OCI-LY3 (cell line): ENCODE measurements at regions not wholly inside any gene's neighbourhood (a gene's known extent, or its start where the extent isn't known, plus 50 kb on each side); places are given as distances from the start of the nearest gene placed in this dataset.

Experiments used
- H2AFZ ChIP-seq: fragments of 200-600, 300-600 bp; shearing (Covaris generic); 2 replicates; pipeline ENCODE4 v1.6.0; 2014; ENCODE audit warnings: antibody characterized with exemption, low read depth, low read length
- H3K27ac ChIP-seq: fragments of 200-600, 300-600 bp; sonication (generic); 2 replicates; pipeline ENCODE4 v1.5.1; 2014; ENCODE audit warnings: mild to moderate bottlenecking, low read length, moderate library complexity, mixed read lengths
- H3K27me3 ChIP-seq: fragments of 200-600, 300-600 bp; sonication (generic); 2 replicates; pipeline ENCODE4 v1.6.1; 2014; ENCODE audit warnings: low read depth, low read length, mixed read lengths
- H3K36me3 ChIP-seq: fragments of 200-600, 300-600 bp; sonication (generic); replicated peaks from 2 replicates; pipeline ENCODE3; 2014; ENCODE audit warnings: low read depth, low read length, mixed read lengths
- H3K4me1 ChIP-seq: fragments of 300-600, 200-600 bp; sonication (generic); 2 replicates; pipeline ENCODE4 v1.6.1; 2014; ENCODE audit warnings: low read length, mixed read lengths
- H3K4me2 ChIP-seq: fragments of 200-600, 300-600 bp; sonication (generic); 2 replicates; pipeline ENCODE4 v1.6.1; 2014; ENCODE audit warnings: low read length, mixed read lengths
- H3K4me3 ChIP-seq: fragments of 300-600, 200-600 bp; sonication (generic); 2 replicates; pipeline ENCODE4 v1.5.1; 2014; ENCODE audit warnings: antibody characterized with exemption, mild to moderate bottlenecking, low read length, moderate library complexity
- H3K79me2 ChIP-seq: fragments of 300-600, 200-600 bp; shearing (Covaris generic); 2 replicates; pipeline ENCODE4 v1.6.1; 2014; ENCODE audit warnings: mild to moderate bottlenecking, low read length, mixed read lengths
- H3K9ac ChIP-seq: fragments of 300-600, 200-600 bp; shearing (Covaris generic); 2 replicates; pipeline ENCODE4 v1.6.0; 2014; ENCODE audit warnings: mild to moderate bottlenecking, low read length, moderate library complexity
- H3K9me3 ChIP-seq: fragments of 200-600, 300-600 bp; shearing (Covaris generic); 2 replicates; pipeline ENCODE4 v1.6.1; 2014; ENCODE audit warnings: low read length, mixed read lengths; ENCODE audit not compliant: insufficient read depth
- H4K20me1 ChIP-seq: fragments of 200-600, 300-600 bp; sonication (generic); 2 replicates; pipeline ENCODE4 v1.6.1; 2016; ENCODE audit warnings: low read length, mixed read lengths; ENCODE audit not compliant: insufficient read depth
- CTCF ChIP-seq: fragments of 200-600, 300-600 bp; sonication (generic); IDR thresholded peaks from 2 replicates; pipeline ENCODE4 v1.5.1; 2014; ENCODE audit warnings: antibody characterized with exemption, low read length, low read depth
- EZH2phosphoT487 ChIP-seq: fragments of 200-600 bp; shearing (Covaris generic); IDR thresholded peaks from 2 replicates; pipeline ENCODE4 v1.6.1; 2018; ENCODE audit warnings: antibody characterized with exemption, mixed run types, low read depth

GRCh38 chr5:9864791-9865190 is 234.6 kb upstream of the TAS2R1 start:
- H3K27me3 ChIP-seq: no peaks in the 10 kb centered on the region

DNA sequence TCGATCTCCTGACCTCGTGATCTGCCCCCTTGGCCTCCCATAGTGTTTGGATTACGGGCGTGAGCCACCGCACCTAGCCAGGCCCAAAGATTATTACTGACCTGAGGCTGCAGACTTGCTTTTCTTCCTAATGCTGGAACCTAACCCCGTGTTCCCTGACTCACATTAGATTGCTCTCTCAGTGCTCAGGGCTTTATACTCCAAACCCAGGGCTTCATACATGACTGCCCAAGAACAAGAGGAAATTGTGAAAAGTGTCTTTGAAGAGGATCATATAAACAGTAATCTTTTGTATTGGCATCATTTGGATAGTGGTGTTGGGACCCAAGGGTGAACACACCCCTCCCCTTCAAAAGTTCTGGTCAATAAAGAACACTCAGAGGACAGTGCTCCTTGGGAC is 233.3 kb upstream of the TAS2R1 start:
- no peak overlapping the region for H3K27ac ChIP-seq
- H3K36me3 ChIP-seq: no peaks in the 10 kb centered on the region
- no peaks in the 10 kb centered on the region for H3K79me2 ChIP-seq
- no peak for TF ChIP-seq CTCF
- TF ChIP-seq EZH2phosphoT487: no peak
- no peak overlapping the region for H3K4me3 ChIP-seq
- H3K27me3 ChIP-seq: no peaks in the 10 kb centered on the region
- H3K9me3 ChIP-seq: no peaks in the 10 kb centered on the region
- H3K9ac ChIP-seq: no peak overlapping the region
- no peak overlapping the region for H3K4me2 ChIP-seq
- H2AFZ ChIP-seq: no peak overlapping the region
- H3K4me1 ChIP-seq: no peaks in the 10 kb centered on the region
- no peaks in the 10 kb centered on the region for H4K20me1 ChIP-seq

More at GRCh38 chr5:9864791-9865190, 234.6 kb upstream of the TAS2R1 start:
- Histone ChIP-seq H3K4me1 (no peaks in the 10 kb centered on the region), H2AFZ (no peak overlapping the region), H3K9me3 (no peaks in the 10 kb centered on the region), H4K20me1 (no peaks in the 10 kb centered on the region), H3K36me3 (no peaks in the 10 kb centered on the region), H3K79me2 (no peaks in the 10 kb centered on the region), H3K4me3 (no peak overlapping the region), H3K4me2 (no peak overlapping the region), H3K27ac (no peak overlapping the region), H3K9ac (no peak overlapping the region)
- TF ChIP-seq CTCF: no peak
- no peak for TF ChIP-seq EZH2phosphoT487

DNA sequence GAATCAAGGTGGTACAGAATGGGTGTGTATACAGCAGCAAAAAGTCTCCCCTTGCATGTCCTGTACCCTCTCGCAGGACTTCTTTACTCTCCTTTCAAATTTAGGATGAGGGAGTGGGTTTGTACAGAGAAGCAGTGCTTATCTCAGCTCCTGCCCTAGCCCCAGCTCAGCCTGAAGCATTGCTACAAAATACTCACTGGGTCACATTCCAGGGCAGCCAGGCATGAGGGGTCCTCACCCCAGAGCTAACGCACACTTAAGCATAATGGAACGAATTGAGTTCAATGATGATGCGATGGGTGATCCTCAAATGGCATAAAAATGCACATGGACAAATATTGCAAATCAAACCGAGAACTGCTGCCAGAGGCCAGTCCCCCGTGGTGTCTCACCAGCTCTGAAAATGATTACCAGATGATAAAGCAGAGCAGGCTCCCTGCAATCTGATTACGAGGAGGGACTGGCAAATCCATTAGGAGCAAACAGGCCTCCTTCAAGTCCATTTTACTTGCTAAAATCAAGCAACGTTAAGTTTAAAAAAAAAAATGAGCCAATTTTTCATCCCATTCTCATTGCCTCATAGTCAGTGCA is 231.6 kb upstream of the TAS2R1 start:
- no peaks in the 10 kb centered on the region for H3K4me1 ChIP-seq
- no peaks in the 10 kb centered on the region for H3K27me3 ChIP-seq
- H3K9ac ChIP-seq: no peak overlapping the region
- H3K4me3 ChIP-seq: no peak overlapping the region
- no peak overlapping the region for H2AFZ ChIP-seq
- no peaks in the 10 kb centered on the region for H4K20me1 ChIP-seq
- no peaks in the 10 kb centered on the region for H3K79me2 ChIP-seq
- H3K9me3 ChIP-seq: no peaks in the 10 kb centered on the region
- TF ChIP-seq EZH2phosphoT487 (no peak), CTCF (no peak)
- no peaks in the 10 kb centered on the region for H3K36me3 ChIP-seq
- no peak overlapping the region for H3K27ac ChIP-seq
- no peak overlapping the region for H3K4me2 ChIP-seq

DNA sequence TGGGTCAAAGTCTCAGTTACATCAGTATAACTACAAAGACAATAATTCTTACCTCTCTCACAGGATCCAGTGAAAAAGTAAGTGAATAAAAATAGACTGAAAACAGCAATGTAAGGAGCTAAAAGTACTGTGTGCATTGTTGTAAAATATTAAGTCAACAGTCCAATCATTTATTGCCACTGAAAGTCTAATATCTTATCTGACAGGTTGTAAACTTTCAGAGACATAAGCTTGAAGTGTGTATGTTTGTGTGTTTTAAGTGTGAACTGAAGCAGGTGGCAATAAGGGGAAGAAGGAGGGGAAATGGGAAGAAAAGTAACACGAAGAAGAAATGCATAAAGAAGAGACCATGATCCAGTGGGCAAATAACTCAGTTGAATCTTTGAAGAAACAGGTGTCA is 229.7 kb upstream of the TAS2R1 start:
- Histone ChIP-seq H3K27me3 (no peaks in the 10 kb centered on the region), H3K79me2 (no peaks in the 10 kb centered on the region), H2AFZ (no peak overlapping the region), H3K4me1 (no peaks in the 10 kb centered on the region), H3K4me2 (no peak overlapping the region), H3K9ac (no peak overlapping the region), H4K20me1 (no peaks in the 10 kb centered on the region), H3K9me3 (no peaks in the 10 kb centered on the region), H3K36me3 (no peaks in the 10 kb centered on the region), H3K4me3 (no peak overlapping the region), H3K27ac (no peak overlapping the region)
- TF ChIP-seq EZH2phosphoT487: no peak
- TF ChIP-seq CTCF: no peak
